ENCODE measurements at regions not wholly inside any gene's neighbourhood (a gene's known extent, or its start where the extent isn't known, plus 50 kb on each side); places are given as distances from the start of the nearest gene placed in this dataset.
A peak's percentile ranks its signal among the peaks of the same experiment; 100 is the strongest.
"Not testable (repeated sequence)": the region's sequence is repeated elsewhere in the genome, so short reads cannot be mapped to it uniquely, and the experiment has no call there.

DNA sequence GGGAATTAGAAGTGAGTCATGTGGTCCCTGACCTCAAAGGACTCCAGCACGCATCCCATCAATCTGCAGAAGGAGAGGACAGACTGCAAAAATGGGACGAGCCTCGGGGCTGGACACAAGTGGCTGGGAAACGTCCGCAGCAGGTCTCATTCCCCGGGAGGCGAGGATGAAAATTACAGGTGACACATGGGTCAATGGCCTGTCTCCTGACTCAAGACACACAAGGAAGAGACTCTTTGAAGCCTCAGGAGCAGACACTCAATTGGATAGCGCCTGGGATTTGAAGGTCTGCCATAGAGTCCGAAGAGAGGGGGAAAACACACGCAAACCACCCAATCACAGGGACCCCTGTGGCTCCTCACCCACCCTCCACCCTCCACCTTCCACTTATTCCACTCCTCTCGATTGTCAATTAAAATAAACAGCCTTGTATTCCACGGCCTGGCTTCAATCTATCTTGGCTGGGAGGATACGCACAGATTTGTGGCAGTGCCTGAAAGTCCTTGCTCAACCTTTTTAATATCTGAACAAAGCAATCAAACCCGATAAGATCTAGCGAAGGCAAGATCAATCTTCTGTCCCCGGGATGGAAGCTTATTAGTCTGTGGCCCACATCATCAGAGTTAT, 101.8 kb upstream of the CADM1 start:
- peaks cover 5% of the 10 kb centered on the region for H3K4me1 ChIP-seq (replicated peaks)
- no peaks in the 10 kb centered on the region for H3K36me3 ChIP-seq
- no peaks in the 10 kb centered on the region for H3K27me3 ChIP-seq (replicated peaks)
- H3K9me3 ChIP-seq (replicated peaks): no peaks in the 10 kb centered on the region
- no peak overlapping the region for H3K27ac ChIP-seq
- no peak overlapping the region for H3K4me3 ChIP-seq
- DNase-seq (ENCODE audit: low read depth in 1 of 2, low spot score in 2 of 2): no peak

DNA sequence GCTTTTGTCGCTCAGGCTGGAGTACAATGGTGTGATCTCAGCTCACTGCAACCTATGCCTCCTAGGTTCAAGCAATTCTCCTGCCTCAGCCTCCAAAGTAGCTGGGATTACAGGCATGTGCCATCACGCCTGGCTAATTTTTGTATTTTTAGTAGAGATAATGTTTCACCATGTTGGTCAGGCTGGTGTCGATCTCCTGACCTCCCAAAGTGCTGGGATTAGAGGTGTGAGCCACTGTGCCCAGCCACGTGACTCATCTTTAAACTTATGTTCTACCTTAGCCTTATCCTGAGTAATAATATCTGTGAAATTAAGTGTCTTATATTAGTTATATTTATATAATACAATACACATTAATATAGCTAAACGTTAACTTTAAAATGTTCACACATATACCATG, 101.2 kb upstream of the CADM1 start:
- not testable (repeated sequence) for H3K4me3 ChIP-seq; DNase-seq (ENCODE audit: low read depth in 1 of 2, low spot score in 2 of 2); H3K9me3 ChIP-seq (replicated peaks); H3K27ac ChIP-seq; H3K4me1 ChIP-seq (replicated peaks); H3K36me3 ChIP-seq; H3K27me3 ChIP-seq (replicated peaks)

DNA sequence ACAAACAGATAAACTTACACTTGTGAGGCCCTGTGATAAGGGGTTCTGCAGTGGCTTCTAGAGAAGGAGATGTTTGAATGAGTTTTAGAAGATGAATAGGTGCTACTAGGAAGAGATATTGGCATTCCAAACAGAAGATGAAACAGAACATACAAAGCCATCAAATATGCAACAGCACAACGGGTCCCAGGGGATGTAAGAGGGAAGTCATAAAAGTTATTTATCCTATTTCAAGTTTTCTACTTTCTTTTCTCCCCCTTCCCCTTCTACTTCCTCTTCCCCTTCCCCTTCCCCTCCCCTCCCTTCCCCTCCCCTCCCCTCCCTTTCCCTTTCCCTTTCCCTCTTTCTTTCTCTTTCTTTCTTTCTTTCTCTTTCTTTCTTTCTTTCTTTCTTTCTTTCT, 94.9 kb upstream of the CADM1 start:
- no peak overlapping the region for H3K27ac ChIP-seq
- no peaks in the 10 kb centered on the region for H3K27me3 ChIP-seq (replicated peaks)
- H3K36me3 ChIP-seq: no peaks in the 10 kb centered on the region
- H3K4me1 ChIP-seq (replicated peaks): no peaks in the 10 kb centered on the region
- H3K9me3 ChIP-seq (replicated peaks): no peaks in the 10 kb centered on the region
- no peak overlapping the region for H3K4me3 ChIP-seq
- no peak for DNase-seq (ENCODE audit: low read depth in 1 of 2, low spot score in 2 of 2)

DNA sequence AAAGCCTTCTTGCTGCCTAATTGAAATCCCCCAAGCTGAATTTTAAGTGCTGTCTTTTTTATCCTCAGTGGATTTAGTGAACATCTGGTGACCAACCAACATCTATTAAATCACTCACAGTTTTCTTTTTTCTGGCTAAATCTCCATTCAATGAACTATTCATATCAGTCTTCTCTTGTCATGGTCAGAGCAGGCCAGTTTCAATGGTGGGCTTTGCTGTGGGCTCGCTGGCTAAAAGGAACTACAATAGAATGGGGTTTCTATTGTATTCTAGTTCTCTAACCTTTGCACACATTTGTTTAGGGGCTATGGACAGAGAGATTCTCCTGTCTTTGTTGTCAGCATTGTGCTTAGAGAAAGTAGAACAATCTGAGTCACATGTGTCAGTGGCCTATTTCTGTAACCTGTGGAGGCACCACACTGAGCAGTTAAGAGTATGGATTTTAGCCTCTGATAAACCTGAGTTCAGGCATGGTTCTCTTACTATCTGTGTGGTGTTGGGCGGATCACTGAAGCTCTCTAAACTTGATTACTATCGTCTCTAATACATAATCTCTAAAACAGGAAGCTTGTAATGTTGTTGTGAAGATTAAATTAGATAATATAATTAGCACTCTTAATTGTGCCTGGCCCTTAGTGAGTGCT, 94.2 kb upstream of the CADM1 start:
- no peak for DNase-seq (ENCODE audit: low read depth in 1 of 2, low spot score in 2 of 2)
- Histone ChIP-seq H3K4me1 (replicated peaks) (no peaks in the 10 kb centered on the region), H3K36me3 (no peaks in the 10 kb centered on the region), H3K4me3 (no peak overlapping the region), H3K27ac (no peak overlapping the region), H3K27me3 (replicated peaks) (no peaks in the 10 kb centered on the region), H3K9me3 (replicated peaks) (no peaks in the 10 kb centered on the region)

DNA sequence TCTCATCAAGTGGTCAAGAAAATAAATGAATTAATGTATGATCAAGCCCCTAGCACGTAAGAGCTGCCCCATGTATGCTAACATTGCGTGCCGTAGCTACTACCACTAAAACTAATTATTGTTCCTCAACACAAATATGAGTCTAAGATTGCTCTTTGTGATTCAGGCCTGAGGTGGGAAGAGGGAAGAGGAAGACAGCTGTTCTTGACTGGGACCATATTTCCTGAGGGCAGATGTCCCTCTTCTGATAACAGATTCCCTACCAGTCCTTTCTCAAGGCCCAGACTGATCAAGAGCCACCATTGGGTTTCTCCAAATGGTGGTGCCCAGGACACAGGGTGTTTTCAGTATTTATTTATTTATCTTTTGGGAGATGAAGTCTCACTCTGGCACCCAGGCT, 87.2 kb upstream of the CADM1 start:
- Histone ChIP-seq H3K27ac (no peak overlapping the region), H3K36me3 (no peaks in the 10 kb centered on the region), H3K4me3 (no peak overlapping the region), H3K9me3 (replicated peaks) (no peaks in the 10 kb centered on the region), H3K27me3 (replicated peaks) (no peaks in the 10 kb centered on the region), H3K4me1 (replicated peaks) (no peaks in the 10 kb centered on the region)
- DNase-seq (ENCODE audit: low read depth in 1 of 2, low spot score in 2 of 2): no peak

DNA sequence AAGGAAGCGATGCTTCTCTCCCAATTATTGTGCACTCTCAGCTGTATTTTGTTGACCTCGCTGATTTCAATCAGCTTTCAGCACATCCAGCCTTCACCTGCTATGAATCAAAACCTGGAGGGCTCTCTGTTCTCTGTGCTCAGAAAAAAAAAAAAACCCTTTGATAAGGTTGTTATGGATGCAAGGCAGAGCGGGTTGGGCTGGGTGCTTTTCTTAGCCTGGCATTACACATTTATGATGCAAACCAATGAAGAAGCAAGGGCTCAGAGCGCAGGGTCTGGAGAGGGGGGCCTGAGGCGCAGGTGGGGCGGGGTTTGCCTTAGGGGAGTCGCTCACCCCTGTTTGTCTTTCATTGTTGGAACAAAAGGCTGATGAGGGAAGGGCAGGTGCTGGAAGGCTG, 86.0 kb upstream of the CADM1 start:
- no peak overlapping the region for H3K4me3 ChIP-seq
- H3K9me3 ChIP-seq (replicated peaks): no peaks in the 10 kb centered on the region
- no peaks in the 10 kb centered on the region for H3K27me3 ChIP-seq (replicated peaks)
- no peaks in the 10 kb centered on the region for H3K36me3 ChIP-seq
- no peaks in the 10 kb centered on the region for H3K4me1 ChIP-seq (replicated peaks)
- DNase-seq (ENCODE audit: low read depth in 1 of 2, low spot score in 2 of 2): no peak
- no peak overlapping the region for H3K27ac ChIP-seq

DNA sequence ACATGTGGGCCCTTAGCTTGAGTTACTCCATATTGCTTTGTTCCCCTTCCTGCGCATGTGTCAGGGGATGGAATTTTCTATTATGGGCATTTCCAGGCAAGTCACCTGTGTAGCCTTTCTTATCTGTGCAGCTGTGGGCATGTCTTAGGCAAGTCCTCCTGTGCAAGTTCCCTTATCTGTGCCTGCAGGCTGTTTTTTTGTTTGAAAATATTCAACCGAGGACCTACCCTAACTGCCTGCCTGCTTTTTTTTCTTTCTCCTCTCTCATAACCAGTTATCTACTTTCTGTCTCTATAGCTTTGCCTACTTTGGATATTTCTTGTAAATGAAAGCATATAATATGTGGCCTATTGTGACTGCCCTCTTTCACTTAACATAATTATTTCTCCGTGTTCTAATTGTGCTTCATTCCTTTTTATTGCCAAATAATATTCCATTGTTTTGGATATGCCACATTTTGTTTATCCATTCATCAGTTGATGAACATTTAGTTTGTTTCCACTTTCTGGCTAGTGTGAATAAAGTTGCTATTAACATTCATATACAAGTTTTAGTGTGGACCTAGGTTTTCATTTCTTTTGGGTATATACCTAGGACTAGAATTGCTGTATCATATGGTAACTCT, 83.6 kb upstream of the CADM1 start:
- no peaks in the 10 kb centered on the region for H3K36me3 ChIP-seq
- DNase-seq (ENCODE audit: low read depth in 1 of 2, low spot score in 2 of 2): no peak
- H3K4me1 ChIP-seq (replicated peaks): no peaks in the 10 kb centered on the region; the same call in 1 of the 2 replicates
- H3K27me3 ChIP-seq (replicated peaks): no peaks in the 10 kb centered on the region
- no peaks in the 10 kb centered on the region for H3K9me3 ChIP-seq (replicated peaks)
- no peak overlapping the region for H3K4me3 ChIP-seq
- no peak overlapping the region for H3K27ac ChIP-seq

DNA sequence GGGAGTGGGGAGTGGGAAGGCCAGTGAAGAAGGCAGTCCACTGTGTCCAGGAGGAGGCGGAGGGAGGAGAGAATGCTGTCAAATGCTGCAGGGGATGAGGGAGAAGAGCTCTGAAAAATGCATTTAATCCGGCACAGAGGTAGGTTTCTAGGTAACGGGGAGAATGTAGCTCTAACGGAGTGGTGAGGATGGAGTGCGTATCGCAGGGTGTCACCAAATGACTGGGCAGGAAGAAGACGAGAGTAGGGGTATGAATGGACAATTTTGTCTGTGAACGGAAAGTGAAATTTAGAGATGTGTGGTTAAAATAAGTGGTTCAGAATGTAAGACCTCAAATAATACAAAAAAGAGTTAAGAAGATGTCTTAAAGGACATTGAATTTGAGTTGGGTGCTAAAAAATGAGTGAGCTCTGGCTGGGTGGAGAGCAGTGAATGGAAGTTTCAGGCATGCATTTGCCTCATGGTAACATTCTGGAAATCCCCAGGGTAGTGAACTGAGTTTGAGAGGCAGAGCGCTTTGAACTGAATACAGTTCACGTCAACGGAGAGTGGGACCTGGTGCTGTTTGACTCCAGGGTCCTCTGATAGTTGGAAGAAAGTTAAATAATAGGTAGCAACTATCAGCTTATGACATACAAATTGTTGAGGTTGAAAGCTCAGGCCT, 81.3 kb upstream of the CADM1 start:
- Histone ChIP-seq H3K27ac (no peak overlapping the region), H3K9me3 (replicated peaks) (no peaks in the 10 kb centered on the region), H3K27me3 (replicated peaks) (no peaks in the 10 kb centered on the region), H3K36me3 (no peaks in the 10 kb centered on the region), H3K4me3 (no peak overlapping the region), H3K4me1 (replicated peaks) (no peaks in the 10 kb centered on the region; the same call in 1 of the 2 replicates)
- DNase-seq (ENCODE audit: low read depth in 1 of 2, low spot score in 2 of 2): no peak

DNA sequence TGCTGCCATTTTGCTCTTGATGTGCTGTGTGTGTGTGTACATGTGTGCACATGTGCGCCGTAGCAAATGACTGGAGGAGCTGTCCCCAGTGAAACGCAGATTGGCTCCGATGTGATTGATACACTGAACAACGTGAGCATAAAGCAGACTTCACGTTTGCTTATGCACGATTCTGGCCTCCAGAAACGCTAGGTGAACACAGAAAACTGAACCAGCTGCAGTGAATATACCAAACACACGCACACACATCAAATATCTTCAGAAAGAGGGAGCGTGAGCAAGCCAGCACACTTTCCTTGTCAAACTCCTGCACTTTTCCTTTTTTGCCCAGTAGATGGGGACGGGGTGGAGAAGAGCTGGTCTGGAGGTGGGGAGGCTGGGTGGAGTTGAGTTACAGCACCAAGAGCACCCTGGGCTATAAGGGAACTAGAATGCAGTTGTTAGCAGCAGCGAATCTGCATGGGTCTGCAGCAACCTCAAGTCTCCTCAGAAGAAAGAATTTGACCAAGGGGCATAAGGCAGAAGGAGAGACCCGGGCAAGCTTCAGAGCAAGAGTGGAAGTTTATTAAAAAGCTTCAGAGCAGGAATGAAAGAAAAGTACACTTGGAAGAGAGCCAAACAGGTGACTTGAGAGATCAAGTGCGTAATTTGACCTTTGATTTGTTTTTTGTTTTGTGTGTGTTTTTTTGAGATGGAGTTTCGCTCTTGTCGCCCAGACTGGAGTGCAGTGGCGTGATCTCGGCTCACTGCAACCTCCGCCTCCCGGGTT, 77.8 kb upstream of the CADM1 start:
- DNase-seq (ENCODE audit: low read depth in 1 of 2, low spot score in 2 of 2): no peak
- no peaks in the 10 kb centered on the region for H3K36me3 ChIP-seq
- H3K27ac ChIP-seq: no peak overlapping the region
- no peak overlapping the region for H3K4me3 ChIP-seq
- H3K9me3 ChIP-seq (replicated peaks): no peaks in the 10 kb centered on the region
- no peaks in the 10 kb centered on the region for H3K27me3 ChIP-seq (replicated peaks)
- no peaks in the 10 kb centered on the region; the same call in 1 of the 2 replicates for H3K4me1 ChIP-seq (replicated peaks)

DNA sequence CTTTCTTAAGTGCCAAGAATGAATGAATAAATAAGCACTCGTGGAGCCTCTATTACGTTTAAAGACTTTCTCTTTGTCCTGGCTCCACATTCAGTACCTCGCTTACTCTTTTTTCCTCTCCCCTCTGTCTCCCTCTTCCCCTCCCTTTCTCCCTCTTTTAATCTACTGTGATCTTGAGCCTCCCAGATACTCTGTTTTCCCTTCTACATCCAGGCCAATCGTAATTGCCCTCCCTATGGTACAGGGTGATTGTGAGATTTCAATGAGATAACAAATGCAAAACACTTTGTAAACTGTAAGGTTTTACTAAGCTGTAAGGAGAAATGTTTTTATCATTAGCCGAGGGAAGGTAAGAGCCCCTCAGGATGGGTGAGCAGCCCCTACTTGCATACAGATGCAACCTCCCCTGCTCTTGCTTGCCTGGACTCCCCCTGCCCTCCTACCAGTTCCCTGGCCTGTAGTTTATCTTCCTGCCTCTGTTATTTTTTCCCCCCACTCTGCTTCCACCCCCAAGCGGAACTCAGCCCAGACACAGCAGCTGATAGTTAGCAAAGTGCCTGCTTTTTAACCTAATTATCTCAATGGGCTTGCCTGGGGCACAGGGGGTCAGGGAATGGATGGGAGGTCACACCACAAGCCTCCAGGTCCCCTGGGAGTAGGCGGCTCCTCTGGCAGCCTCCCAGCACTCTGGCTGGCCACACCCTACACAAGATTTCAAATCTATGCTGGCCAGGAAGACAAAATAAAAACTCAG, 76.9 kb upstream of the CADM1 start:
- Histone ChIP-seq H3K9me3 (replicated peaks) (no peaks in the 10 kb centered on the region), H3K4me3 (no peak overlapping the region), H3K27ac (no peak overlapping the region), H3K4me1 (replicated peaks) (no peaks in the 10 kb centered on the region; the same call in 1 of the 2 replicates), H3K36me3 (no peaks in the 10 kb centered on the region), H3K27me3 (replicated peaks) (no peaks in the 10 kb centered on the region)
- peak in 1 of 2 experiments; percentile 6 for DNase-seq (ENCODE audit: low read depth in 1 of 2, low spot score in 2 of 2)

DNA sequence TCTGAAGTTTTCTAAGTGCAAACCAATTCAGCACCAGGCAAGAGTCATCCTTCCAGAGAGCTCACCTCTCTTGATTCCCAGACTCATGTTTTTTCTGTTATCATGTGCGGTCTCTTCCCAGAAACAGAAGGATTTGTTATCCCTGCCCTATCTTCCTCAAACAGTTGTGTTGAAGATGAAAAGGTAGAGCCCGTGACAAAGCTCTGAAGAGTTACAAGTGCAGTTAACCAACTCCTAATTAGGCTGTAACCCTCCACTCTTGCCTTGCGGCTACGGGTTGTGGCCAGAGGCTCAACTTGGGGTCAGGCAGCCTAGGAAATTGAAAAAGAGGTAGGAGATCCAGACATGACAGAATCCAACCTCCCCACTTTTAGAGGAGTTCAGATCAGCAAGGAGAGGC, 76.2 kb upstream of the CADM1 start:
- Histone ChIP-seq H3K4me3 (no peak overlapping the region), H3K27me3 (replicated peaks) (no peaks in the 10 kb centered on the region), H3K4me1 (replicated peaks) (no peaks in the 10 kb centered on the region; the same call in 1 of the 2 replicates), H3K9me3 (replicated peaks) (no peaks in the 10 kb centered on the region), H3K27ac (no peak overlapping the region), H3K36me3 (no peaks in the 10 kb centered on the region)
- no peak for DNase-seq (ENCODE audit: low read depth in 1 of 2, low spot score in 2 of 2)

DNA sequence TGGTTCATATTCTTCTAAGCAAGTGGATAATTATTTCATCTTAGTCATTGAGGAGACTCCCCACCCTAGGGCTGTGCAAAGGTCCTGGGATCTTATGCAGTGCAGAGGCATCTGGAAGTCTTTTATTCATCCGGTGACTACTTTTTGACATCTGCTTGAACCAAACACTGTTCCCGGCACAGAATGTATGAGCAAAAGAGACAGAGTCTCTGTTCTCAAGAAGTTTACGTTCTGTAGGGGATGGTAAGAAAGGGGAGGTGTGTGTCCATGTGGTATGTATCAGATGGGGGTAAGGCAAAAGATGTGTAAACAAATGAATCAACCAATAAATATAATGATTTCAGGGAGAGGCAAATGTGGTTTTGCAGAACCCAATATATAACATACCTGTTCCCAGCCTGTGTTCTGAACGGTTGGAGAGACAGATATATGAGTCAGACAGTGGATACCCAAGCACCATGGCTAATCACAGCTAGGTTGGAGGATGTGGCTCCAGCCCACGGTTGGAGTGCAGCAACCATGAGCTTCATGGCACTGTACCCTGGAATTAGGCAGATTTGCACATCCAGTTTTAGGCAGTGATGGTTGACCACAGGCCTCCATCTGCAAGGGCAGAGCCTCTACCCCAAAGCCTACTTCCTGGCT, 75.1 kb upstream of the CADM1 start:
- no peaks in the 10 kb centered on the region for H3K27me3 ChIP-seq (replicated peaks)
- DNase-seq (ENCODE audit: low read depth in 1 of 2, low spot score in 2 of 2): no peak
- H3K4me3 ChIP-seq: no peak overlapping the region
- H3K9me3 ChIP-seq (replicated peaks): no peaks in the 10 kb centered on the region
- no peaks in the 10 kb centered on the region for H3K36me3 ChIP-seq
- H3K27ac ChIP-seq: no peak overlapping the region
- H3K4me1 ChIP-seq (replicated peaks): no peaks in the 10 kb centered on the region; the same call in 1 of the 2 replicates

GRCh38 chr11:115578275-115578674, 74.1 kb upstream of the CADM1 start:
- Histone ChIP-seq H3K4me3 (no peak overlapping the region), H3K4me1 (replicated peaks) (no peaks in the 10 kb centered on the region; the same call in 1 of the 2 replicates), H3K9me3 (replicated peaks) (no peaks in the 10 kb centered on the region), H3K36me3 (no peaks in the 10 kb centered on the region), H3K27me3 (replicated peaks) (no peaks in the 10 kb centered on the region), H3K27ac (no peak overlapping the region)
- no peak for DNase-seq (ENCODE audit: low read depth in 1 of 2, low spot score in 2 of 2)

All from SJSA1 (cell line).